GM18505 (cell line): ENCODE measurements at regions not wholly inside any gene's neighbourhood (a gene's known extent, or its start where the extent isn't known, plus 50 kb on each side); places are given as distances from the start of the nearest gene placed in this dataset.

ENCODE experiments used
- ATAC-seq: cut with Tn5 transposase; IDR thresholded peaks from one replicate; pipeline ENCODE4 v1.9.1; 2021; ENCODE audit not compliant: unreplicated experiment
- POLR2A ChIP-seq: IDR thresholded peaks from 4 replicates; pipeline ENCODE4 v1.6.1; 2011; ENCODE audit warnings: borderline replicate concordance; ENCODE audit not compliant: insufficient read depth, insufficient read length; ENCODE audit errors: extremely low read depth

DNA sequence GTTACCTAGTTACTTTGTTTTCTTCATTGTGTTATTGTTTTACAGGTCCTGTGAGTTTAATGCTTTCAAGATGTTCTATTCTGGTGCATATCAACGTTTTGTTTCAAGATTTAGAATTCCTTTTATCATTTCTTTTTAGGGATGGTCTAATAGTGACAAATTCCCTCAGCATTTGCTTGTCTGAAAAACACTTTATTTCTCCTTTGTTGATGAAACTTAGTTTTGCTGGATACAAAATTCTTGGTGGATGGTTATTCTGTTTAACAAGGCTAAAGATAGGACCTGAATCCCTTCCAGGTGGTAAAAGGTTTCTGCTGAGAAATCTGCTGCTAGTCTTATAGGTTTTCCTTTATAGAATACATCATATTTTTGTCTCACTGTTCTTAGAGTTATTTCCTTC is 102.3 kb downstream of the RND3 start:
- TF ChIP-seq POLR2A, result no peak
- no peak for ATAC-seq

DNA sequence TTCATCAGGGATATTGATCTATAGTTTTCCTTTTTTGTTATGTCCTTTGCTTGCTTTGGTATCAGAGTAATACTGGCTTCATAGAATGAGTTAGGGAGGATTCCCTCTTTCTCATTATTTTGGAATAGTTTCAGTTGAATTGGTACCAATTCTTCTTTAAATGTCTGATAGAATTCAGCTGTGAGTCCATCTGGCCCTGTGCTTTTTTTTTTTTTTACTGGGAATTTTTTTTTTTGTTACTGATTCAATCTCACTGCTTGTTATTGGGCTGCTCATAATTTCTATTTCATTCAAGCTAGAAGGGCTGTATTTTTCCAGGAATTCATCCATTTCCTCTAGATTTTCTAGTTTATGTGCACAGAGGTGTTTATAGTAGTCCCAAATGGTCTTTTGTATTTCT is 103.9 kb downstream of the RND3 start:
- no peak for ATAC-seq
- TF ChIP-seq POLR2A, result no peak

DNA sequence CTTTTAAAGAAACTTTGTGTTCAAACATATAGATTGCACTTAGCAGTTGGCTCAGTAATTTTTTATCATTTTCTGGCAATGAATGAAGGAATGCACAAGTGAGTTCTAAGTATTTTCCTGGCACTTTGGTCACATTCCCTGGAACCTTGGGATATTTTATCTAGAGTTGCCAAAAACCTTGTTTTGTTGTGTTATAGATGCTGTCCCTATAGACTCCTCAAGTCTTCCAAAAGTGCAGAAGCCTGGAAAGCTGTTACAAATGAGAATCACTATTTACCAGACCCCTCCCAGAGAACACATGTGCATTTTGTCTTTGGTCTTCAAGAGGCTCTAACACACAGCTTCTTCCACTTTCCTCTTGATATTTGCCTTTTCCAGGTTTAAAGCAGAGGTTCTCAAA is 108.3 kb downstream of the RND3 start:
- TF ChIP-seq POLR2A, result no peak
- no peak for ATAC-seq

DNA sequence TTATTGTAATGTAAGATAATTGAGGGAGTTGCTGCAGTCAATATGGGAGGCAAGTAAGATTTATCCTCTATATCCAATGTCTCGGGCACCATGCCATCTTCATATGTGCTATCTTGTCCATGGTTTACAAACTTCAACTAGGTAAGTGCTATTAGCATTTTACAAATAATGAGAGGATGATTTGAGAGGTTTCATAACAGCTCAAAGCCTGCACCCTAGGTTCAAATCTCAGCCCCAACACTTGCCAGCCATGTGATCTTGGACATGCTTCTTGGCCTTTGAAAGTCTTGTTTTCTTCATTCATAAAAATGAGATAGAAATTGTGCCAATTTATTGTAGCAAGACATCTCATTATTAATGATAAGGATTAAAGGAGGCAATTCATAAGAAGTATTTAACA is 108.8 kb downstream of the RND3 start:
- no peak for TF ChIP-seq POLR2A
- ATAC-seq, result no peak

DNA sequence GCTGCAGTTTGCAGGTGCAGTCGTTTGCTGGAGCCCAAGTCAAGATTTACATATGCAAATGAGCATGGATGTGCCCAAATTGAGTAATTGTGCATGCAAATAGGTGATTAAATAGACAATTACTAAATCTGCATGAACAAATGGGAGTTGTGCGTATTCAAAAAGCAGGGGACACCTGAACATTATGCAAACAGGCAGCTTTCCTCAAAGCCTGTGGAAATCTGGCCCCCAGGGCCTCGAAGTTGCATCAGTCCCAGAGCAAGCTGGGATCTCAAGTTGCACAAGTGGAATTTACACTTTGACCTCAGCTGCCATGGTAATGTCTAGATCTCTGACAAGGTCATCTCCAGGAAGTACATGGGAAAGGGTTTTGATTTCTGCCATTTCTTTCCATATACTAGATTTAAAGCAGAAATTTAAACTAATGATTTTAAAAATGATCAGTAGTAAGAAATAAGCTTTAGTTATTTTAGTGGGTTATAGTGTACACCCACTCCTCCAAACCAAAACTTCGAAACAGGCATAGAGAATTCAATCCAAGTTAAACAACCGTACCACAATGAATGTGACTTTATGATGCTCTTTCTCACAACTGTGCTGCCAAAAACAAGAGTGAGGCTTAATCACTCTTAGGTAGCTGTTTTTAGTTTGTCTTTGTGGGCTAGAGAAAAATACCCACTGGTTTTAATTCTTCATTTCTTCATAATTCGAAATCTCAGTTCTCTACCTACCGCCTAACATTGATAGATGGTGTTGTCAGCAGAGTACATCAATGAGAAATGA is 110.7 kb downstream of the RND3 start:
- TF ChIP-seq POLR2A, result no peak
- ATAC-seq, result no peak

DNA sequence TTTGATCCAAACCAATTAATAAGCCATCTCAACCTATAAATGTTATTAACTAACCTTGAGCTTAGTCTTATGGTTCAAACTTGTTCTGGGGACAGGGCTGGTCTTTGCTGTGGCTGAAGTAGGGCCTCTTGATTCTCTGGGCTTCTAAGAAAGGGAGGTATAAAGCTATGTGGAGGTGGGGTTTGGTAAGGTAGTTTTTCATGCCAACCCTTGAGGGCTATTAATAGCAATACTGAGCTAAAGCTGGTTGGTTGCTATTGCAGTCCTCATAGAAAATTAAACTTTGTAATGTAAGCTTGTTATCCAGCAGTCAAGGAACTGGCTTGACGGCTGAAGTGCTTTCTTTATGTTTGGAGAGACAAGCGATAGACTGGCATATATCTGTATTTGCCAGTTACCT is 112.1 kb downstream of the RND3 start:
- ATAC-seq, result no peak
- TF ChIP-seq POLR2A, result no peak

DNA sequence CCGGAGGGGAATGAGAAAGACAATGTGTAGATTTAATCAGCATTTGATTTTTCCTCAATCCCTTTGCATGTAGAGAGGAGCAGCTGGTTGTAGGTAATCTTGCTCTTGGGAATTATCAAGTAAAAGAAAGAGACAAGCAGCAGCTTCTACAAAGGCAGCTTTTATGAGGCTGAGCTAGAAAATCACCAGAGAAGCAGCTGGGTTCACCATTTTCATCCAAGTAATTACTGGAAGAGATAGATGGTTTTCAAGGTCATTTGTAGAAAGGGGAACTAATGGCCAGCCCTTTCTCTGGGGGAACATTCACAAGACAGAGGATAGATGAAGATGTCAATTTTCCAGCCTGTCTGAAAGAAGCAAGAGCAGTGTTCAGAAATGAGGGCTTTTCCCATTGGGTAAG is 113.0 kb downstream of the RND3 start:
- no peak for TF ChIP-seq POLR2A
- no peak for ATAC-seq

DNA sequence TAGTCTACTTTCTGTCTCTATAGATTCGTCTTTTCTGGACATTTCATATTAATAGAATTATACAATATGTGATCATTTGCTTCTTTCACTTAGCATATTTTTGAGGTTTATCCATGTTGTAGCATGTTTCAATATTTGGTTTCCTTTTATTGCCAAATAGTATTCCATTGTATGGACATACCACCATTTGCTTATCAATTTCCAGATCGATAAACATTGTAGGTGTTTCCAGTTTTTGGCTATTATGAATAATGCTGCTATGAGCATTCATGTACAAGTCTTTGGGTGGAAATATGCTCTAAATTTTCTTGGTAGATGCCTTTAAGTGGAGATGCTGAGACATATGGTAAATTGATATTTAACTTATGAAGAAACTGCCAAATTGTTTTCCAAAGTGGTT is 114.1 kb downstream of the RND3 start:
- ATAC-seq, result no peak
- TF ChIP-seq POLR2A, result no peak

DNA sequence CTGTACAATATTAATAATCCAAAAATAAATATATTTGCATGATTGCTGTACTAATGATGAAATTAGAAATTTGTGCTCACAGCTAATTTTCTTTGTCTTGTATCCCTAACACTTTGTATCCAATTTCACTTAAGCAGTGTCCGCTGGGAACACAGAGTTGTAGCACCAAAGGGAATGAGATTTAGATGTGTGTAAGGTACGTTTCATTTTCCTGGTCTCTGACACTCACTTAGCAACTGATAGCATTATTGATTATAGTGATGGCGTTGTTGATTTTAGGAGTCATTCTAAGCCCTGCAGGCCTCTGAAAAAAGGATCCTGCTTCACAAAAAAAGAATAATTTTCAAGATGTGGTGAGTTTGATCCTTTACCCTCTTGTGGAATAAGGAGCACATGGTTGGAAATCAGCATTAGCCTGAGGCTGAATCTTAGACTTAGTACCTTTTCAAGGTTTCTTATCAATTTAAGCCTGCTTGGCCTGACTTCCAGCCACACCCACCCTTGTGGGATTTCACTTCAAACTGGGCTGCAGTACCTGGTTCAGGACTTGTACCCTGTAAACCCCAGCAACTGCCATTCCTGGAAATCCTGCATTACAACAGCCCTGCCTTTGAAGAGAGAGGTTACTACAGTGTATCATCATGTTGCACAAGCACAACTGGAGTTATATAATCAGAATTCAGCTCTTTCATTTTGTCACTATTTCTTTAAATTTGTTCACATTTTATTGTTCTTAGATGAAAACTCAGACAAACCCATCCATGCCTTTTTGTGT is 116.2 kb downstream of the RND3 start:
- ATAC-seq, result no peak
- no peak for TF ChIP-seq POLR2A

DNA sequence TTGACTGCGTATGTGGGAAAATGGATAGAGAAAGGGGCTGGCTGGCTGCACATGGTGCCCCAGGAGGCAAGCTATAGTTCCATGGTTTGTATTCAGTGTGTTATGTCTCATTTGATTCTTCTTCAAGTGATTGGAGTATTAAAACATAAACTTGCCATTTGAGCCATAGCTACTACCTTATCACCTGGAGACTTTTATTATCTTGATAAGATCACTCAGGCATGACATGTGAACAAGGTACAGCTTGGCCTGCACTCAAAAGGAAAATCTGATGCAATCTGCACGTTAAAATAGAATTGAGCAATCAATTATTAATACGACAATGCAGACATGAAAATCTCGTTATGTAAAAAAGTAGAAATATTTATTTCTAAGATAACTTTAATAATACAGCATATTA is 116.9 kb downstream of the RND3 start:
- no peak for TF ChIP-seq POLR2A
- ATAC-seq, result no peak

DNA sequence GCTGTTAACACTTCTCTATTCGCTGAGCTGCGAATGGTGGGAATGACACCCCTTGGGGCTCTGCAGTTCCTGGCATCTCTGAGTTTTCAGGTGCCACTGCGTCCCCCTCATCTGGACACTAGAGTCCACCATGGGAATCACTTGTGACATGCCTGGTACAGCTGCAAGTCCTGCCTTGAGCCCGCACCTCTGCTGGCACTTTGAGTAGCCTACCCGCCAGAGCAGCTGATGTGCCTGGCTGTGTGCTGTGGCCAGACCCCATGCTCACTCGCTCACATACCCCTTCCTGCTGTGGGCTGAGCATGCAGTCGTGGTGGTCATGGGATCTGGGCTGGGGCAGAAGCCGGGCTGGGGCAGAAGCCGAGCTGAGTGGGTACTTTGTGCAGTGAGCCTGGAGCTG is 117.6 kb downstream of the RND3 start:
- TF ChIP-seq POLR2A, result no peak
- no peak for ATAC-seq

DNA sequence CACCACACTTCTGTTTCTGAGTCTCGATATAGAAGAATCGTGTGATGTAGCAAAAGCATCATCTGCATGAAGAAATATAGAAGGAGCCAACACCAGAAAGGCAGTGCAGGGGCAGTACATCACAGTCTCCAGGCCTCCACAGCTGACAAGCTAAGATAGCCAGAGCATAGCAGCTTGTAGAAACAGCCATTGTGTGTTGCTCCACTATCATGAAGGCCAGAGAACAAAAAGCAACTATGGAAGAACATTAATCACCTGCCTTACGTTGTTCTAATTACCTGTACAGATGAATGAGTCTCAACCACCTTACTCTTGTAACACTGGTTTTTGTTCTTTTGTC is 129.0 kb downstream of the RND3 start:
- no peak for ATAC-seq
- TF ChIP-seq POLR2A, result no peak

DNA sequence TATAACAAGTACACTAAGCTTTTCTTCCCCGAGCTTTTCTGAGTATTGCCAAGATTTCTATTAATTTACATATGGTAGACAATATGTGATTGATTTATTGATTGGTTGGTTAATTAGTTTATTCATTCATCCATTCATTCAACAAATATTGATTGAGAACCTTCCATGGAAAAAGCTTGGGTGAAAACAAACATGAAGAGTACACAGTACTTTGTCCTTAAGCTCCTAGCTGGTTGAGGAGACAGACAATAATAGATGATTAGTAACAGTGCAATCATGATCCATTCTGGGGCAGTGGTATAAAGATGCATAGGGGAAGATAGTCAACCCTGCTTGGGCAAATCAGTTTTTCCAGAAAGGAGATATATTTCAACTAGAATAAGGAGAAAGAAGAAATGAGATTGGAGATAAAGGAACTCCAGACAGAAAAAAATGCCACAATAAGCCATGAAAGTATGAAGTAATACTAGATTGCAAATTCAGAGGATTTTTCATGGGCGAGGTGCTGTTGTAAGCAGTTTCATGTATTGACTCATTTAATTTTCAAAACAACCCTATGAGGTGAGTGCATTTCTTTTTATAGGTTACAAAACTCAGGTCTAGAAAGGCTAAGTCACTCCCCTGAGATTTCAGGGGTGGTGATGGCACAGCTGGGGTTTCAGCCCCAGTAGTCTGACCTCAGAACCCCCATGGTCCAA is 129.5 kb downstream of the RND3 start:
- peak; percentile 74 for ATAC-seq
- TF ChIP-seq POLR2A, result no peak

DNA sequence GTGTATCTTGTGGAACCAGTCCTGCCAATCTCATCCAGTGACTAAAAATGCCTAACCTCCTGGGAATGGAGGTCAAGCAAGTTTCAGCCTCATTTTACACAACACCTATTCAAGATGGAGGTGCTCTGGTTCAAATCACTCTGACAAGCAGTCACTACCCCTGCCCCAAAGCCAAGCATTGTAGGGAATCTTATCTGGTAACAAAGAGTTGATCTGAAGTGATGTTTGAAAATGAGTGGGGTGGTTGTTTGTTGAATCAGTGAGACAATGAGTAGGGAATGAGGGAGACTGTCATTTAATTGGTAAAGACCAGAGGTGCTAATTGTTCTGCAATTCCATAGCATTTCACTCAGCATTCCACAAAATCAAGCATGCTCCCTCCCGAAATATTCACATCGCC is 132.0 kb downstream of the RND3 start:
- ATAC-seq, result no peak
- no peak for TF ChIP-seq POLR2A
